GM06990 (cell line): ENCODE measurements at regions not wholly inside any gene's neighbourhood (a gene's known extent, or its start where the extent isn't known, plus 50 kb on each side); places are given as distances from the start of the nearest gene placed in this dataset.

Experiments used
- DNase-seq: peaks from one replicate; pipeline ENCODE4 v3.0.0-alpha.2; 2011; ENCODE audit not compliant: insufficient read length; ENCODE audit errors: extremely low read depth
- H3K27me3 ChIP-seq: replicated peaks from 2 replicates; pipeline ENCODE4 v1.6.0; 2011; ENCODE audit warnings: low read length; ENCODE audit not compliant: control insufficient read depth, insufficient read depth
- H3K36me3 ChIP-seq: 2 replicates; pipeline ENCODE4 v1.5.1; 2011; ENCODE audit warnings: low read length; ENCODE audit not compliant: control insufficient read depth, insufficient read depth
- H3K4me3 ChIP-seq: replicated peaks from 2 replicates; pipeline ENCODE4 v1.5.1; 2011; ENCODE audit warnings: low read depth, mild to moderate bottlenecking, control low read depth, low read length
- TF ChIP-seq, protein P1 (sequence below): IDR thresholded peaks from 2 replicates; pipeline ENCODE4 v1.5.1; 2011; ENCODE audit warnings: low read length, control low read depth, mild to moderate bottlenecking, inconsistent platforms; ENCODE audit not compliant: insufficient read depth, poor library complexity, severe bottlenecking

DNA sequence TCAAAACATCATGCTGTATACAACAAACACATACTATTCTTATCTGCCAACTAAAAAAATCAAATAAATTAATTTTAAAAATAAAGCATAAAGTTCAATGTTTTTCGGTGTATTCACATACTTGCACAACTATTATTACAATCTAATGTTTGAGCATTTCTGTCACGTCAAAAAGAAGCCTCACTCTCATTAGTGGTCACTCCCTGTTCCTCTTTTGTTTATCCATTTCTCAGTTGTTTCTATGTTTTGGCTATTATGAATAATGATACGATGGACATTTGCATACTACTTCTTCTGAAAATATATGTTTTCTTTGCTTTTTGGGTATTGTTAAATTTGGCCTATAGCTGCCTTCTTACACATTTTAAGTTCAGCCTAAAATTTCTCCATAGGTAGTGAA lies 773.0 kb upstream of the HS6ST1 start:
- no peaks in the 10 kb centered on the region for H3K27me3 ChIP-seq
- H3K4me3 ChIP-seq = no peak overlapping the region
- TF ChIP-seq, protein P1, sequence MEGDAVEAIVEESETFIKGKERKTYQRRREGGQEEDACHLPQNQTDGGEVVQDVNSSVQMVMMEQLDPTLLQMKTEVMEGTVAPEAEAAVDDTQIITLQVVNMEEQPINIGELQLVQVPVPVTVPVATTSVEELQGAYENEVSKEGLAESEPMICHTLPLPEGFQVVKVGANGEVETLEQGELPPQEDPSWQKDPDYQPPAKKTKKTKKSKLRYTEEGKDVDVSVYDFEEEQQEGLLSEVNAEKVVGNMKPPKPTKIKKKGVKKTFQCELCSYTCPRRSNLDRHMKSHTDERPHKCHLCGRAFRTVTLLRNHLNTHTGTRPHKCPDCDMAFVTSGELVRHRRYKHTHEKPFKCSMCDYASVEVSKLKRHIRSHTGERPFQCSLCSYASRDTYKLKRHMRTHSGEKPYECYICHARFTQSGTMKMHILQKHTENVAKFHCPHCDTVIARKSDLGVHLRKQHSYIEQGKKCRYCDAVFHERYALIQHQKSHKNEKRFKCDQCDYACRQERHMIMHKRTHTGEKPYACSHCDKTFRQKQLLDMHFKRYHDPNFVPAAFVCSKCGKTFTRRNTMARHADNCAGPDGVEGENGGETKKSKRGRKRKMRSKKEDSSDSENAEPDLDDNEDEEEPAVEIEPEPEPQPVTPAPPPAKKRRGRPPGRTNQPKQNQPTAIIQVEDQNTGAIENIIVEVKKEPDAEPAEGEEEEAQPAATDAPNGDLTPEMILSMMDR = no peak
- DNase-seq = no peak
- no peaks in the 10 kb centered on the region for H3K36me3 ChIP-seq

DNA sequence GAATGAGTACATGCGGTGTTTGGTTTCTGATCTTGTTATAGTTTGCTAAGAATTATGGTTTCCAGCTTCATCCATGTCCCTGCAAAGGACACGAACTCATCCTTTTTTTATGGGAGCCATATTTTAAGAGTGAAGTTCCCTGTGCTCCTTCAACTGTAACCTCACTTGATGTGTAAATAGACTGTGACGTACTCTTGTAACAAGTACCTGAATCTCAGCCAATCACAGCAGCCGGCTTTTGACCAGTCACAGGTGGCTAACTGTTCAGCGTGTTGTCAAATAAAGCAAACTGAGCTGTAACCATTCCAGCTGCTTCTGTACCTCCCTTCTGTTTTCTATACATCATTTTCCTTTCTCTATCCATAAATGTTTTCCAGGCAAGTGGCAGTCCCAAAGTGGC lies 774.3 kb upstream of the HS6ST1 start:
- TF ChIP-seq, protein P1 = no peak
- Histone ChIP-seq H3K27me3 (no peaks in the 10 kb centered on the region), H3K36me3 (no peaks in the 10 kb centered on the region), H3K4me3 (no peak overlapping the region)
- DNase-seq = no peak

DNA sequence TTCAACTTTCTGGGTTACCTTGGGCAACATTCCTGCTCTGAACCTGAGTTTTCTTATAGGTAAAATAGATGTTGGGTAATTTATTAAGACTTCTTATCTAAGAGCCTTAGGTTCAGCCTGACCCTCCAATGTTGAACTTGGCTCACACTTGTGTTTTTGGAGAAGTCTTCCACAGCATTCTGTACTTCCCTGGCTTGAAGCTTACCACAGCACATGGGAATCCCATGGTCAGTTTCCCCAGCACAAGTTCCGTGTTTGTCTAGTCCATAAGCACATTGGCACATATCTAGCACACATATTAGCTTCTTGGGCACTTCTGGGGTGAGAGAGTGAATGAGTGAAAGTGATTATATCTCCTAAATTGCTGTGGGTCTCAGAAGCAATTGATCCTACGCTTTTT lies 782.5 kb upstream of the HS6ST1 start:
- TF ChIP-seq, protein P1 = no peak
- no peaks in the 10 kb centered on the region for H3K27me3 ChIP-seq
- no peak for DNase-seq
- H3K36me3 ChIP-seq = no peaks in the 10 kb centered on the region
- no peak overlapping the region for H3K4me3 ChIP-seq

DNA sequence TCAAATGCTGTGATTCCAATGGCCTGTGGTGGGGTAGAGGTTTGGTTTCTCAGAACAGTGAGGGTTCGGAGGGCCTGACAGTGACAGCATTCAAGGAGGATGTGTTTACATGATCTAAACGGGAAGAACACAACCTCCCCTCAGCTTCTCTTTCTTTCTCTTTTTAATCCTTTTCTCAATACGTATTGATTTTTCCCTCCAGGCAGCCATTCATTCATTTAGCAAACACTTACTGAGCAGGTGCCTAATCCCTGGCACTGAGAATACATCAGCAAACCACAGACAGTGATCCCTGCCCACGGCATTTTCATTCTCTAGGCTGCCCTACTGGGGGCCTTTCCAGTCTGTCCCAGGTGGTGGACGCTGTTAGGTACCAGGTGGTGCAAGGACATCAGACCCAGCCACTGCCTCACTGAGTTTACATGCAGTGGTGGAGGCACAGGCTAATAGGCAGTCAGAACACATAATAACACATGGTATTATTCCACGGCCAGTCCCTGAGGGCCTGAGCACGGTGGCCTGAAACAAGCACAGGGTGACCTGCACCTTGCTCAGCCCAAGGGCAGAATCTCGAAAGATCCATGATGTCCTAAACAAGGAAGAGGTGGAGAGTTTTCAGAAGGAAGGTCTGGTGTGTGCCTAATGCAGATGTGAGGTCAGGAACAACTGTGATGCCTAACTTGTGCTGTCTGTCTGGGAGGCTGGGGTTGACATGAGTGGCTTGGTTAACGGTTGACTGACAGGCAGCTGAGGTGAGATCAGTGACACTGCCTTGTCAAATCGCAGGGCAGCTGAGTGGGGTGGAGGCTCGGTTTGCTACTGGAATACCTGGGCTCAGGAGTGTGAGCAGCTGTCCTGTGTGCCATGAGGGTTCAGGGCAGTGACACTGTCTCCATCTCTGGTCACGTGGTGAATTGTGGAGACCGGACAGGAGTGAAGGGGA lies 785.5 kb upstream of the HS6ST1 start:
- H3K4me3 ChIP-seq = no peak overlapping the region
- no peaks in the 10 kb centered on the region for H3K27me3 ChIP-seq
- no peaks in the 10 kb centered on the region for H3K36me3 ChIP-seq
- TF ChIP-seq, protein P1 = no peak
- DNase-seq = no peak

DNA sequence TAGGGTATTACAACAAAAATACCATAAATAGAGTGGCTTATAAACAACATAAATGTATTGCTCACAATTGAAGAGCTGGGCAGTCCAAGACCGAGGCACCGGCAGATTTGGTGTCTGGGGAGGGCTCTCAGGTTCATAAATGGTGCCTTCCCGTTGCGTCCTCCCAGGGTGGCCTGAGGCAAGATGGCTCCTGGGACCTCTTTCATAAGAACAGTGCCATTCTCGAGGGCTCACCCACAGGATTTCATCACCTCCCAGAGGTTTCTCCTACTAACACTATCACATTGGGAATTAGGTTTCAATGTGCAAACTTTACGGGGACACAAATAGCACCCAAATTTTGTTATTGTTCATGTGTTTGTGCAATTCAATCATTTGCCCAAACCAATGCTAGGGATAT lies 793.5 kb upstream of the HS6ST1 start:
- TF ChIP-seq, protein P1 = no peak
- no peak for DNase-seq
- Histone ChIP-seq H3K36me3 (no peaks in the 10 kb centered on the region), H3K27me3 (no peaks in the 10 kb centered on the region), H3K4me3 (no peak overlapping the region)
